ENCODE measurements at regions not wholly inside any gene's neighbourhood (a gene's known extent, or its start where the extent isn't known, plus 50 kb on each side); places are given as distances from the start of the nearest gene placed in this dataset.
"Not testable (repeated sequence)": the region's sequence is repeated elsewhere in the genome, so short reads cannot be mapped to it uniquely, and the experiment has no call there.

DNA sequence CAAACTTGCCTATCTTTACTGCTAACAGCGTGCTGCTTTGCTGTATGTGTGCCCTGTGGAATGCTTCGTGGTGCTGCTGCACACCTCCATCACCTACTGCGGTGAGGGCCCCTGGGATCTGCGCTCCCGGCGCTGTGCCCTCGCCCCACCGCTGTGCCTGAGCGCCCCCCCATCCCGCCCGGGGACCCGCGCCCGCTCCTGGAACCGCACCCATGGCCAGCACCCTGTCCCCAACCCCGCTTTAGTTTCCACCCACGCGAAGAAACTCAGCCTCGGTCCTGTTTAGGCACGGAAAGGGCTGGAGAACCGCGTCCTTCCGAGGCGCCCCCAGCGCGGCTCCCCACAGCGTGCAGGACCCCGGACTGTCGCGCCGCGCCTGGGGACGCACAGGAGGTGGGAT, 373.4 kb downstream of the GOLGA6L6 start:
- TF ChIP-seq CTCF (IDR thresholded peaks at IDR 0.05); ZFX (IDR thresholded peaks at IDR 0.05; ENCODE audit: borderline replicate concordance): not testable (repeated sequence)

Measured in 22Rv1 (cell line).